ENCODE measurements at regions not wholly inside any gene's neighbourhood (a gene's known extent, or its start where the extent isn't known, plus 50 kb on each side); places are given as distances from the start of the nearest gene placed in this dataset.
"Not testable (repeated sequence)": the region's sequence is repeated elsewhere in the genome, so short reads cannot be mapped to it uniquely, and the experiment has no call there.

DNA sequence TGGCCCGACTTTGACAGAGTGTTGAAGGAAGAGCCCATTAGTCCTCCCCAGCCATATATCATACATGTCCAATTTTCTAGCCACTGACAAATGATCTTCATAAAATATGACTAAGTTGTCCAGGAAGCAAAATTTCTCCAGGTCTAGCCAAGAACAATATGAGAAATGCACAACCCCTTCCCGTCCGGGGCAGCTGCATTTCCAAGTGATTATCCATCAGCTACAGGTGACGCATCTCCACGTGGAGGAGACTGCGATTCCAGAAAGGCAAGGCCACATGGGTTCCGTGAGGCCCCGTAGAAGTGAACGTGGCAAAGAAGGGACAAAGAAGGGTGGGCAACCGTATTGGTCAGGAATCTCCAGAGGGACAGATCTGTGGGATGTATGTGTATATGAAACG, 118.6 kb downstream of the ATP6V0E2 start:
- H3K27ac ChIP-seq (ENCODE audit: extremely low read length, insufficient read depth, low read length); H3K9me3 ChIP-seq (ENCODE audit: low read length); H3K4me1 ChIP-seq (ENCODE audit: insufficient read depth, low read length); H3K79me2 ChIP-seq (ENCODE audit: insufficient read depth, low read length); in situ Hi-C loops (cut with HindIII; ENCODE audit: extremely low pct_ligation_motif_present, low pct_unique_long_range_greater_than_20kb); DNase-seq (ENCODE audit: low spot score); ATAC-seq; CTCF ChIA-PET (ENCODE audit: low intra/inter-chr PET ratio, low total read pairs); H3K36me3 ChIP-seq (replicated peaks in 1 of 2; ENCODE audit: control insufficient read depth in 1 of 2, insufficient read depth in 2 of 2, low read length in 2 of 2); H3K9ac ChIP-seq (ENCODE audit: insufficient read depth, low read depth, low read length); FAIRE-seq; intact Hi-C loops (cut with micrococcal nuclease; ENCODE audit: unreplicated experiment); BruUV-seq (replicated peaks); H3K4me3 ChIP-seq (replicated peaks in 1 of 3; ENCODE audit: insufficient read depth in 1 of 3, low read depth in 2 of 3, low read length in 3 of 3); H4K20me1 ChIP-seq (ENCODE audit: insufficient read depth, low read length); H3K4me2 ChIP-seq (ENCODE audit: low read depth, low read length); H2AFZ ChIP-seq (ENCODE audit: low read length); POLR2A ChIA-PET; H3K27me3 ChIP-seq (ENCODE audit: control insufficient read depth in 1 of 2, insufficient read depth in 2 of 2, low read length in 2 of 2): not testable (repeated sequence)
- 74% methylated on average over 11 of the region's 11 CpGs for WGBS (ENCODE audit: low lambda C conversion rate)

DNA sequence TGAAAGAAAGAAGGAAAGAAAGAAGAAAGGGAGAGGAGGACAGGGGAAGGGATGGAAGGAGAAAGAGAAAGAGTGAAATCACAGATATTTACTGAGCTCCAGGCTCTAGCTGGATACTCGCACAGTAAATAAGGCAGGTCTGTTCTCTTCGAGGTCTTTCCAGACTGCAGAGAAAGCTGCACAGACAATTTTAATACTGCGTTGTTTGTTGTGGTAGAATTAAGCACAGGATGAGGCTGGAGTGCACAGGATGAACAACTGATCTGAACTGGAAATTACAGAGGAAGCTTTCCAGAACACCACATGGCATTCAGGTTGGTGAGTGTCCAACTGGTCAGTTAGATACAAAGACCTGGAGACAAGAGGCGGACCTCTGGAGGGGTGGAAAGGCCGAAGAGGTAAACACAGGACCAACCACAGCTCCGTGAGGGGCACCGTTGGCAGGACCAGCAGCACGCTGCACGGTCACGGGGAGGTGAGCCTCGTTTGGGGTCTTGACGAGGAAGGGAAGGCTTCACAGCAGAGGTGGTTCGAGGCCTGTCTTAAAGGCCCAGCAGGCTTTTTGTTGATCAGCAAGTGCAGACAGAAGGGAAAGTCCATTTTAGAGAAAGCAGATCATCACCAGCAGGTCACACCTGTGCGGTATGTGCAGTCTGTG, 121.7 kb downstream of the ATP6V0E2 start:
- H3K79me2 ChIP-seq (ENCODE audit: insufficient read depth, low read length); intact Hi-C loops (cut with micrococcal nuclease; ENCODE audit: unreplicated experiment); H3K9ac ChIP-seq (ENCODE audit: insufficient read depth, low read depth, low read length); H3K36me3 ChIP-seq (replicated peaks in 1 of 2; ENCODE audit: control insufficient read depth in 1 of 2, insufficient read depth in 2 of 2, low read length in 2 of 2); in situ Hi-C loops (cut with HindIII; ENCODE audit: extremely low pct_ligation_motif_present, low pct_unique_long_range_greater_than_20kb); FAIRE-seq; BruUV-seq (replicated peaks); H3K9me3 ChIP-seq (ENCODE audit: low read length); DNase-seq (ENCODE audit: low spot score); ATAC-seq; H2AFZ ChIP-seq (ENCODE audit: low read length); H3K27ac ChIP-seq (ENCODE audit: extremely low read length, insufficient read depth, low read length); H3K4me3 ChIP-seq (replicated peaks in 1 of 3; ENCODE audit: insufficient read depth in 1 of 3, low read depth in 2 of 3, low read length in 3 of 3); H4K20me1 ChIP-seq (ENCODE audit: insufficient read depth, low read length); CTCF ChIA-PET (ENCODE audit: low intra/inter-chr PET ratio, low total read pairs); POLR2A ChIA-PET; H3K4me1 ChIP-seq (ENCODE audit: insufficient read depth, low read length); H3K27me3 ChIP-seq (ENCODE audit: control insufficient read depth in 1 of 2, insufficient read depth in 2 of 2, low read length in 2 of 2); H3K4me2 ChIP-seq (ENCODE audit: low read depth, low read length): not testable (repeated sequence)
- 46% methylated on average over 13 of the region's 14 CpGs for WGBS (ENCODE audit: low lambda C conversion rate)
